Suprapubic skin (tissue), 4 donors: ENCODE measurements at regions not wholly inside any gene's neighbourhood (a gene's known extent, or its start where the extent isn't known, plus 50 kb on each side); places are given as distances from the start of the nearest gene placed in this dataset.

Experiments used
- EP300 ChIP-seq: sonication (generic); formaldehyde crosslinking; IDR thresholded peaks from one replicate; pipeline ENCODE4 v1.6.1; 2017; ENCODE audit warnings: antibody characterized with exemption
- POLR2AphosphoS5 ChIP-seq, 3 donors: sonication (generic); formaldehyde crosslinking; IDR thresholded peaks; one replicate each; pipeline ENCODE4 v1.6.1; 2017; ENCODE audit warnings: antibody characterized with exemption in 3 of 3
- TF ChIP-seq, protein P1 (sequence below), 2 donors: fragments of 200-600 bp in 1 of 2; fragments of 450-650 bp in 1 of 2; sonication (generic) in 1 of 2; IDR thresholded peaks; one replicate each; pipeline ENCODE4 v1.5.1; 2016 to 2019; ENCODE audit warnings: antibody characterized with exemption in 2 of 2, mild to moderate bottlenecking in 1 of 2, moderate library complexity in 1 of 2

- TF ChIP-seq, protein P1, sequence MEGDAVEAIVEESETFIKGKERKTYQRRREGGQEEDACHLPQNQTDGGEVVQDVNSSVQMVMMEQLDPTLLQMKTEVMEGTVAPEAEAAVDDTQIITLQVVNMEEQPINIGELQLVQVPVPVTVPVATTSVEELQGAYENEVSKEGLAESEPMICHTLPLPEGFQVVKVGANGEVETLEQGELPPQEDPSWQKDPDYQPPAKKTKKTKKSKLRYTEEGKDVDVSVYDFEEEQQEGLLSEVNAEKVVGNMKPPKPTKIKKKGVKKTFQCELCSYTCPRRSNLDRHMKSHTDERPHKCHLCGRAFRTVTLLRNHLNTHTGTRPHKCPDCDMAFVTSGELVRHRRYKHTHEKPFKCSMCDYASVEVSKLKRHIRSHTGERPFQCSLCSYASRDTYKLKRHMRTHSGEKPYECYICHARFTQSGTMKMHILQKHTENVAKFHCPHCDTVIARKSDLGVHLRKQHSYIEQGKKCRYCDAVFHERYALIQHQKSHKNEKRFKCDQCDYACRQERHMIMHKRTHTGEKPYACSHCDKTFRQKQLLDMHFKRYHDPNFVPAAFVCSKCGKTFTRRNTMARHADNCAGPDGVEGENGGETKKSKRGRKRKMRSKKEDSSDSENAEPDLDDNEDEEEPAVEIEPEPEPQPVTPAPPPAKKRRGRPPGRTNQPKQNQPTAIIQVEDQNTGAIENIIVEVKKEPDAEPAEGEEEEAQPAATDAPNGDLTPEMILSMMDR (IDR thresholded peaks at IDR 0.05) = no peak
- TF ChIP-seq EP300 (no peak), POLR2AphosphoS5 (IDR thresholded peaks at IDR 0.05) (no peak)
Measured at GRCh38 chr13:104431895-104432294, 1365.7 kb upstream of the SLC10A2 start.
